WTC11 (cell line): ENCODE measurements at regions not wholly inside any gene's neighbourhood (a gene's known extent, or its start where the extent isn't known, plus 50 kb on each side); places are given as distances from the start of the nearest gene placed in this dataset.

Experiments
- FOXP1 ChIP-seq: sonication (generic); formaldehyde crosslinking; IDR thresholded peaks from 2 replicates; pipeline ENCODE4 v1.8.0; 2022; ENCODE audit warnings: missing genetic modification reagents, mild to moderate bottlenecking, moderate library complexity, borderline replicate concordance
- IRF2 ChIP-seq: sonication (generic); formaldehyde crosslinking; IDR thresholded peaks from 2 replicates; pipeline ENCODE4 v1.8.0; 2022; ENCODE audit warnings: low read depth, missing genetic modification reagents, borderline replicate concordance
- ZNF416 ChIP-seq: fragments of 250-450 bp; sonication (Bioruptor Pico); IDR thresholded peaks from 2 replicates; pipeline ENCODE4 v1.9.0; 2021; ENCODE audit warnings: mild to moderate bottlenecking, inconsistent platforms
- TF ChIP-seq, protein P1 (sequence below): sonication (generic); formaldehyde crosslinking; IDR thresholded peaks from 2 replicates; pipeline ENCODE4 v1.8.0; 2022; ENCODE audit warnings: missing genetic modification reagents
- TF ChIP-seq, protein P2 (sequence below): fragments of 200-600 bp; IDR thresholded peaks from 2 replicates; pipeline ENCODE4 v1.8.0; 2022; ENCODE audit warnings: antibody characterized with exemption

DNA sequence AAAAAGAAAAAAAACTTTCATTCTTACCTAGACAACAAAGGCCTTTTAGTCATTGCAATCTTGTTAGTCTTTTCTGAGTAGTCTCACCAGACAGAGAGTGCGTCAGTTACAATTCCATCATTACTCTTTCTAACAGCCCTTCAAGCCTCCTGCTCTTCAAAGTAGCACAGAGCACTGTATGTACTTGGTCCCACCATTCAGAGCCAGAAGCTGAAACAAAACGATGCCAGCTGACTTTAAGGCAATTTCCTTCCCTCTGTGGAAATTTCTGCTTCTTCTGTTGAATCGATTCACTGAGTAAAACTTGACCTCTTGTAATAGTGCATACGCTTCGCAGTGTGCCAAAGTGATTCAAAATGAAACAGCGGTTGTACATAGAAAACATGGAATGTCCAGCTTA is 57.7 kb upstream of the TENM3 start:
- TF ChIP-seq FOXP1 (CRISPR knock-in tag) (no peak), IRF2 (CRISPR knock-in tag) (no peak), ZNF416 (CRISPR knock-in tag) (no peak)
- TF ChIP-seq, protein P1, sequence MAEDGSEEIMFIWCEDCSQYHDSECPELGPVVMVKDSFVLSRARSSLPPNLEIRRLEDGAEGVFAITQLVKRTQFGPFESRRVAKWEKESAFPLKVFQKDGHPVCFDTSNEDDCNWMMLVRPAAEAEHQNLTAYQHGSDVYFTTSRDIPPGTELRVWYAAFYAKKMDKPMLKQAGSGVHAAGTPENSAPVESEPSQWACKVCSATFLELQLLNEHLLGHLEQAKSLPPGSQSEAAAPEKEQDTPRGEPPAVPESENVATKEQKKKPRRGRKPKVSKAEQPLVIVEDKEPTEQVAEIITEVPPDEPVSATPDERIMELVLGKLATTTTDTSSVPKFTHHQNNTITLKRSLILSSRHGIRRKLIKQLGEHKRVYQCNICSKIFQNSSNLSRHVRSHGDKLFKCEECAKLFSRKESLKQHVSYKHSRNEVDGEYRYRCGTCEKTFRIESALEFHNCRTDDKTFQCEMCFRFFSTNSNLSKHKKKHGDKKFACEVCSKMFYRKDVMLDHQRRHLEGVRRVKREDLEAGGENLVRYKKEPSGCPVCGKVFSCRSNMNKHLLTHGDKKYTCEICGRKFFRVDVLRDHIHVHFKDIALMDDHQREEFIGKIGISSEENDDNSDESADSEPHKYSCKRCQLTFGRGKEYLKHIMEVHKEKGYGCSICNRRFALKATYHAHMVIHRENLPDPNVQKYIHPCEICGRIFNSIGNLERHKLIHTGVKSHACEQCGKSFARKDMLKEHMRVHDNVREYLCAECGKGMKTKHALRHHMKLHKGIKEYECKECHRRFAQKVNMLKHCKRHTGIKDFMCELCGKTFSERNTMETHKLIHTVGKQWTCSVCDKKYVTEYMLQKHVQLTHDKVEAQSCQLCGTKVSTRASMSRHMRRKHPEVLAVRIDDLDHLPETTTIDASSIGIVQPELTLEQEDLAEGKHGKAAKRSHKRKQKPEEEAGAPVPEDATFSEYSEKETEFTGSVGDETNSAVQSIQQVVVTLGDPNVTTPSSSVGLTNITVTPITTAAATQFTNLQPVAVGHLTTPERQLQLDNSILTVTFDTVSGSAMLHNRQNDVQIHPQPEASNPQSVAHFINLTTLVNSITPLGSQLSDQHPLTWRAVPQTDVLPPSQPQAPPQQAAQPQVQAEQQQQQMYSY = no peak
- TF ChIP-seq, protein P2, sequence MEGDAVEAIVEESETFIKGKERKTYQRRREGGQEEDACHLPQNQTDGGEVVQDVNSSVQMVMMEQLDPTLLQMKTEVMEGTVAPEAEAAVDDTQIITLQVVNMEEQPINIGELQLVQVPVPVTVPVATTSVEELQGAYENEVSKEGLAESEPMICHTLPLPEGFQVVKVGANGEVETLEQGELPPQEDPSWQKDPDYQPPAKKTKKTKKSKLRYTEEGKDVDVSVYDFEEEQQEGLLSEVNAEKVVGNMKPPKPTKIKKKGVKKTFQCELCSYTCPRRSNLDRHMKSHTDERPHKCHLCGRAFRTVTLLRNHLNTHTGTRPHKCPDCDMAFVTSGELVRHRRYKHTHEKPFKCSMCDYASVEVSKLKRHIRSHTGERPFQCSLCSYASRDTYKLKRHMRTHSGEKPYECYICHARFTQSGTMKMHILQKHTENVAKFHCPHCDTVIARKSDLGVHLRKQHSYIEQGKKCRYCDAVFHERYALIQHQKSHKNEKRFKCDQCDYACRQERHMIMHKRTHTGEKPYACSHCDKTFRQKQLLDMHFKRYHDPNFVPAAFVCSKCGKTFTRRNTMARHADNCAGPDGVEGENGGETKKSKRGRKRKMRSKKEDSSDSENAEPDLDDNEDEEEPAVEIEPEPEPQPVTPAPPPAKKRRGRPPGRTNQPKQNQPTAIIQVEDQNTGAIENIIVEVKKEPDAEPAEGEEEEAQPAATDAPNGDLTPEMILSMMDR = no peak
